Thoracic aorta (tissue), 2 donors: ENCODE measurements at regions not wholly inside any gene's neighbourhood (a gene's known extent, or its start where the extent isn't known, plus 50 kb on each side); places are given as distances from the start of the nearest gene placed in this dataset.
A peak's percentile ranks its signal among the peaks of the same experiment; 100 is the strongest.
"Not testable (repeated sequence)": the region's sequence is repeated elsewhere in the genome, so short reads cannot be mapped to it uniquely, and the experiment has no call there.

Experiments used
- ATAC-seq: fragments of 150-250 bp; one replicate; pipeline ENCODE4 v1.8.0; 2017; ENCODE audit warnings: low read depth; ENCODE audit not compliant: insufficient number of reproducible peaks, low FRiP score
- DNase-seq: peaks from one replicate; pipeline ENCODE4 v3.0.0-alpha.2; 2020; ENCODE audit warnings: low spot score
- H3K27ac ChIP-seq, 2 donors: fragments of 200-600 bp; sonication (generic); 1 replicate in 1 of 2; 2 replicates in 1 of 2; pipeline ENCODE4 v1.5.1; 2016; ENCODE audit warnings: mild to moderate bottlenecking in 2 of 2, moderate library complexity in 2 of 2
- H3K27me3 ChIP-seq: fragments of 200-600 bp; sonication (generic); replicated peaks from 2 replicates; pipeline ENCODE4 v1.6.0; 2016; ENCODE audit warnings: mild to moderate bottlenecking; ENCODE audit not compliant: insufficient read depth
- H3K36me3 ChIP-seq: fragments of 200-600 bp; sonication (generic); one replicate; pipeline ENCODE4 v1.5.1; 2016
- H3K4me1 ChIP-seq, 2 donors: fragments of 200-600 bp; sonication (generic); 1 replicate in 1 of 2; 2 replicates in 1 of 2; pipeline versions ENCODE4 v1.5.1 to v1.6.0; 2016; ENCODE audit warnings: low read depth in 2 of 2, mild to moderate bottlenecking in 1 of 2; ENCODE audit not compliant: control insufficient read depth in 1 of 2
- H3K4me3 ChIP-seq: fragments of 200-600 bp; sonication (generic); 2 replicates; pipeline ENCODE4 v1.5.1; 2016; ENCODE audit warnings: mild to moderate bottlenecking
- H3K9me3 ChIP-seq: fragments of 200-600 bp; sonication (generic); 2 replicates; pipeline ENCODE4 v1.5.1; 2016
- CTCF ChIP-seq: fragments of 200-600 bp; sonication (generic); IDR thresholded peaks from one replicate; pipeline ENCODE4 v1.5.1; 2019; ENCODE audit warnings: antibody characterized with exemption

DNA sequence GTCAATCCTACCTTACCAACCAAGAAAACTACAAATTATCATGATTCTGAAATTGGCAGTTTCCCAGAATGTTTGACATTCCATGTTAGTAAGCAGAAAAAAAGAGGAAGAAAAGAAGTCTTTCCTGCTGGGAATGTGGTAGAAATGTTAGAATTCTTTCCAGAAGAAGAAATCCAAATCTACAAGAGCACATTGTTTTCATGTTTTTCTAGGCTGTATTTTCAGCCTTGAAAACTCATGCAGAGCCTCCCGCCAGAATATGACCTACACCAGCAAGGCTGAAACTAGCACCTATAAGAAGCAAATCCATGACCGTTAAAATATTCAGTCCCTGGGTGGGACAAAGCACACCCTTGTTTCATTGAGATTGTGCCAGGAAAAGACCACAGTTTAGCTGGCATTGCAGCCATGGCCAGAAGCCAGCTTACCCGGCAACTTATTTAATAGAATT is 259.4 kb downstream of the GJA1 start:
- TF ChIP-seq CTCF, result no peak
- no peak for ATAC-seq
- no peaks in the 10 kb centered on the region for H3K9me3 ChIP-seq
- H3K4me1 ChIP-seq, result peaks cover 17 to 56% of the 10 kb centered on the region in 2 donors
- H3K27me3 ChIP-seq, result no peaks in the 10 kb centered on the region
- H3K4me3 ChIP-seq, result peak overlapping the region; percentile 5
- H3K36me3 ChIP-seq, result no peaks in the 10 kb centered on the region
- peak overlapping the region; percentile 58 to 67 for H3K27ac ChIP-seq
- DNase-seq, result no peak

- H3K9me3 ChIP-seq, result no peaks in the 10 kb centered on the region
- H3K27me3 ChIP-seq, result no peaks in the 10 kb centered on the region
- no peak for ATAC-seq
- no peak for DNase-seq
- H3K36me3 ChIP-seq, result no peaks in the 10 kb centered on the region
- H3K4me3 ChIP-seq, result no peak overlapping the region
- peaks cover 17 to 56% of the 10 kb centered on the region in 2 donors for H3K4me1 ChIP-seq
- no peak for TF ChIP-seq CTCF
- H3K27ac ChIP-seq, result peak overlapping the region; percentile 58 to 67
Observed at GRCh38 chr6:121695329-121695728, 259.9 kb downstream of the GJA1 start.

DNA sequence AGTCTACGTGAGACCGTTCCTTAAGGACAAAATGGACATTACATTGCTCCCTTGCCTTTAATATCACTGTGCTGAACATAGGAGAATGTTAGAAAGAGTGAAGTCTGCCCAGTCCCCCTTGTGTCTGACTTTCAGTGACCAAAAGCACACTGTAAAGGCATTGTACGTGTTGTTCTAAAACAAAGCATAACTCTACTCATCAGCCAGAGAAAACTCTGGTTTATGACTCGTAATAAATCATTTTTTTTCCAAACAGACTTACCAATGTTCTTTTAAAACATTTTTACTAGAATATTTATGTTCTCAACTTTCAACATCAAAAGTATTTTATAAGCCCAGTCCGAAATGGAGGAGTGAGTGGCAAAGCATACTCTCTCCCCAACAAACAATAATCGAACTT is 262.5 kb downstream of the GJA1 start:
- ATAC-seq (no peak), DNase-seq (no peak)
- peak overlapping the region; percentile 9 to 38 for H3K27ac ChIP-seq
- H3K4me1 ChIP-seq, result peaks cover 17 to 46% of the 10 kb centered on the region in 2 donors
- no peaks in the 10 kb centered on the region for H3K36me3 ChIP-seq
- no peaks in the 10 kb centered on the region for H3K9me3 ChIP-seq
- no peaks in the 10 kb centered on the region for H3K27me3 ChIP-seq
- TF ChIP-seq CTCF, result no peak
- no peak overlapping the region for H3K4me3 ChIP-seq

GRCh38 chr6:121698617-121699016 is 263.2 kb downstream of the GJA1 start:
- Histone ChIP-seq H3K9me3 (no peaks in the 10 kb centered on the region), H3K27me3 (no peaks in the 10 kb centered on the region), H3K4me1 (peaks cover 17 to 46% of the 10 kb centered on the region in 2 donors), H3K4me3 (no peak overlapping the region), H3K36me3 (no peaks in the 10 kb centered on the region), H3K27ac (peak overlapping the region; percentile 9 to 38)
- DNase-seq (no peak), ATAC-seq (no peak)
- no peak for TF ChIP-seq CTCF

DNA sequence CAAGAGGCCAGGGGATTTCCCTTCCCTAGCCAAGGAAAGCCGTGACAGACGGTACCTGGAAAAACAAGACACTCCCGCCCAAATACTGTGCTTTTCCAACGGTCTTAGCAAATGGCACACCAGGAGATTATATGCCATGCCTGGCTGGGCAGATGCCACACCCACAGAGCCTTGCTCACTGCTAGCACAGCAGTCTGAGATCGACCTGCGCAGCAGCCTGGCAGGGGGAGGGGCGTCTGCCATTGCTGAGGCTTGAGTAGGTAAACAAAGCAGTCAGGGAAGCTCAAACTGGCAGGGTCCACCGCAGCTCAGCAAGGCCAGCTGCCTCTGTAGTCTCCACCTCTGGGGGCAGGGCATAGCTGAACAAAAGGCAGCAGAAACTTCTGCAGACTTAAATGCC is 267.7 kb downstream of the GJA1 start:
- H3K4me3 ChIP-seq, H3K9me3 ChIP-seq, H3K27me3 ChIP-seq, H3K27ac ChIP-seq, DNase-seq, H3K36me3 ChIP-seq, ATAC-seq: not testable (repeated sequence)
- H3K4me1 ChIP-seq, result peaks cover 9 to 19% of the 10 kb centered on the region in 2 donors

DNA sequence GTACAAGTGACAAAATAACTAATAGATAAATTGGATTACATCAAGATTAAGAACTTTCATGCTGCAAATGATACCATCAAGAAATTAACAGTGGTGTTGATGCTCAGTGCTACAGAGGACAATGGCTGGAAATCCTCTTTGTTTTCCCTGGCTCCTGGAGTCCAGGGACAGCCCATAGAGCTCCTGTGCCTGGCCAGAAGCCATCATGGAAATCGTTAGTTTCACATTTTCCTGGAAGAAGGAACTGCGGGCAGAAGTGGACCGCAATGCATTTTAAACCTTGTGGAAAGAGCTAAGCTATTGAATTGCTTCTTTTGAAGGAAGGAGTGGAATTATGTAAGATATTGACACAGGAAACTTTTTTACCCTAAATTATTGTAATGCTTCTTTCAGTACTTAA is 276.0 kb downstream of the GJA1 start:
- DNase-seq (no peak), ATAC-seq (no peak)
- TF ChIP-seq CTCF, result no peak
- no peaks in the 10 kb centered on the region for H3K9me3 ChIP-seq
- H3K27ac ChIP-seq, result no peak overlapping the region
- H3K27me3 ChIP-seq, result no peaks in the 10 kb centered on the region
- H3K36me3 ChIP-seq, result no peaks in the 10 kb centered on the region
- H3K4me1 ChIP-seq, result peaks cover 4 to 5% of the 10 kb centered on the region in 2 donors
- no peak overlapping the region for H3K4me3 ChIP-seq
